ENCODE measurements at regions not wholly inside any gene's neighbourhood (a gene's known extent, or its start where the extent isn't known, plus 50 kb on each side); places are given as distances from the start of the nearest gene placed in this dataset.

DNA sequence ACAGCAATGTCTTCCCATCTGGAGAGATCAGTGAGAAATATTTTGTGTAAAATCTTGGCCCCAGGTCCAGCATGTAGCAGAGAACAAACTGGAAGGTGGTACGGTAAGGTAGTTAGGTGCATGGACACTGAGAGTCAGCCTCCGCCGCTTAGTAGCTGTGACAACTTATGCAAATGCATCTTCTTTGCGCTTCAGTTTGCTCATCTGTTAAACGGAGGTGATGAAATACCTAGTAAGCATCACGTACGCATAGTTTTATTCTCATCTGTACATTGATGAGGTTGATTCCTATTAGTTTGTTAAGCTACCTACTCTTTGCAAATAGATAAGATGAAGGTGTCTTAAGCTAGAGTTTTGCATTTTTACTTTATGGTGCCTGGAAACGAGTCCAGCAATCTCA lies 80.0 kb upstream of the MSX1 start:
- no peaks in the 10 kb centered on the region for H3K36me3 ChIP-seq
- H3K4me1 ChIP-seq: peaks cover 12% of the 10 kb centered on the region
- H3K27me3 ChIP-seq: no peaks in the 10 kb centered on the region
- no peak for DNase-seq (ENCODE audit: extremely low spot score in 2 of 2)
- H3K4me3 ChIP-seq: no peak overlapping the region
- TF ChIP-seq, protein P1, sequence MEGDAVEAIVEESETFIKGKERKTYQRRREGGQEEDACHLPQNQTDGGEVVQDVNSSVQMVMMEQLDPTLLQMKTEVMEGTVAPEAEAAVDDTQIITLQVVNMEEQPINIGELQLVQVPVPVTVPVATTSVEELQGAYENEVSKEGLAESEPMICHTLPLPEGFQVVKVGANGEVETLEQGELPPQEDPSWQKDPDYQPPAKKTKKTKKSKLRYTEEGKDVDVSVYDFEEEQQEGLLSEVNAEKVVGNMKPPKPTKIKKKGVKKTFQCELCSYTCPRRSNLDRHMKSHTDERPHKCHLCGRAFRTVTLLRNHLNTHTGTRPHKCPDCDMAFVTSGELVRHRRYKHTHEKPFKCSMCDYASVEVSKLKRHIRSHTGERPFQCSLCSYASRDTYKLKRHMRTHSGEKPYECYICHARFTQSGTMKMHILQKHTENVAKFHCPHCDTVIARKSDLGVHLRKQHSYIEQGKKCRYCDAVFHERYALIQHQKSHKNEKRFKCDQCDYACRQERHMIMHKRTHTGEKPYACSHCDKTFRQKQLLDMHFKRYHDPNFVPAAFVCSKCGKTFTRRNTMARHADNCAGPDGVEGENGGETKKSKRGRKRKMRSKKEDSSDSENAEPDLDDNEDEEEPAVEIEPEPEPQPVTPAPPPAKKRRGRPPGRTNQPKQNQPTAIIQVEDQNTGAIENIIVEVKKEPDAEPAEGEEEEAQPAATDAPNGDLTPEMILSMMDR (IDR thresholded peaks at IDR 0.05): no peak
- TF ChIP-seq POLR2A (IDR thresholded peaks at IDR 0.05): no peak
- TF ChIP-seq POLR2AphosphoS5 (IDR thresholded peaks at IDR 0.05; ENCODE audit: insufficient read depth in 1 of 2, low read depth in 1 of 2): no peak
- no peak overlapping the region for H3K27ac ChIP-seq
- no peaks in the 10 kb centered on the region for H3K9me3 ChIP-seq
- intact Hi-C loops (cut with DNase I): no loop called here

DNA sequence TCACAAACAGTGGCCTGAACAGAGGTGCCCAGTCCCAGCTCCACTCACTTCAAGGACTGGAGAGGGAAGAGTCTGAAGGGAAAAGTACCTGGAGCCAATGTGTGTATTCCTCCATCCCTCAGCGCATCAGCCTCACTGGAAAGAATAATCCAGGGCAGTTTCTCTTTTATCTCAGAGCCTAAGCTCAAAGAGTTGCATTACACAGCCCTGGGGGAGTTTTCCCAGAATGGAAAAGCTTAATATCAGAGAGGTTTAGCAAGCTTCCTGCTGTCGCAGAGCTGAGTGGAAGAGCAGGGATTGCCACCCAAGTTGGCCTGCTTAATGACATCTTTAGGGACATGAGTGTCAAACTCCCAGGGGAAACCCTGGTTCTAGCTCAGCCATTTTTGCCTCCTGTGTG lies 80.4 kb upstream of the MSX1 start:
- intact Hi-C loops (cut with DNase I): no loop called here
- H3K27me3 ChIP-seq: no peaks in the 10 kb centered on the region
- no peaks in the 10 kb centered on the region for H3K9me3 ChIP-seq
- no peak overlapping the region for H3K4me3 ChIP-seq
- no peak for TF ChIP-seq POLR2AphosphoS5 (IDR thresholded peaks at IDR 0.05; ENCODE audit: insufficient read depth in 1 of 2, low read depth in 1 of 2)
- TF ChIP-seq POLR2A (IDR thresholded peaks at IDR 0.05): no peak
- TF ChIP-seq, protein P1 (IDR thresholded peaks at IDR 0.05): no peak
- no peaks in the 10 kb centered on the region for H3K36me3 ChIP-seq
- H3K27ac ChIP-seq: no peak overlapping the region
- DNase-seq (ENCODE audit: extremely low spot score in 2 of 2): no peak
- H3K4me1 ChIP-seq: peaks cover 12% of the 10 kb centered on the region

- Histone ChIP-seq H3K4me3 (no peak overlapping the region), H3K27ac (no peak overlapping the region), H3K9me3 (no peaks in the 10 kb centered on the region), H3K4me1 (peaks cover 12% of the 10 kb centered on the region), H3K27me3 (no peaks in the 10 kb centered on the region), H3K36me3 (no peaks in the 10 kb centered on the region)
- TF ChIP-seq POLR2A (IDR thresholded peaks at IDR 0.05): no peak
- TF ChIP-seq POLR2AphosphoS5 (IDR thresholded peaks at IDR 0.05; ENCODE audit: insufficient read depth in 1 of 2, low read depth in 1 of 2): no peak
- TF ChIP-seq, protein P1 (IDR thresholded peaks at IDR 0.05): no peak
- no peak for DNase-seq (ENCODE audit: extremely low spot score in 2 of 2)
- intact Hi-C loops (cut with DNase I): no loop called here
These were observed 80.9 kb upstream of the MSX1 start for GRCh38 chr4:4778554-4778953.

DNA sequence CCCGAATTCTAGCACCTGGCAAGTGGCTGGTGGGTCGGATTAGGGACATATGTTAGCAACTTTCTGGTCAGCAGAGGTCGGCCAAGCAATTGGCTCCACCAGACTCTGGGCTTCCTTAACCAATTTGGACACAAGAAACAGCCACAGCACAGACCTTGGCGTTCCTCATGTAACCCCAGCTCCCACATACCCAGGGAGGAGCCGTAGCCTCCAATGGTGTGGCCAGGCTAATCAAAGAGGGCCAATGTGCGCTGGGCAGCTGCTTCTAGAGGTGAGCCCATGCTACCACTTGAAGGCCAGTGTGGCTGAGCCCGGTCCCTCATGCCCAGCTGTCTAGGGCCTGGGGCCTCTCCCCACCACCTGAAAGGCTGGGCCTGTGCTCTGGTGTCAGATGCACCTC lies 82.5 kb upstream of the MSX1 start:
- Histone ChIP-seq H3K4me3 (no peak overlapping the region), H3K27ac (no peak overlapping the region), H3K4me1 (peaks cover 11% of the 10 kb centered on the region), H3K9me3 (no peaks in the 10 kb centered on the region), H3K36me3 (no peaks in the 10 kb centered on the region), H3K27me3 (no peaks in the 10 kb centered on the region)
- TF ChIP-seq POLR2AphosphoS5 (IDR thresholded peaks at IDR 0.05; ENCODE audit: insufficient read depth in 1 of 2, low read depth in 1 of 2) (no peak), POLR2A (IDR thresholded peaks at IDR 0.05) (no peak)
- TF ChIP-seq, protein P1 (IDR thresholded peaks at IDR 0.05): no peak
- intact Hi-C loops (cut with DNase I): no loop called here
- DNase-seq (ENCODE audit: extremely low spot score in 2 of 2): no peak

- Histone ChIP-seq H3K4me3 (no peak overlapping the region), H3K27ac (no peak overlapping the region), H3K9me3 (no peaks in the 10 kb centered on the region), H3K27me3 (no peaks in the 10 kb centered on the region), H3K36me3 (no peaks in the 10 kb centered on the region), H3K4me1 (peaks cover 5% of the 10 kb centered on the region)
- intact Hi-C loops (cut with DNase I): no loop called here
- TF ChIP-seq POLR2AphosphoS5 (IDR thresholded peaks at IDR 0.05; ENCODE audit: insufficient read depth in 1 of 2, low read depth in 1 of 2) (no peak), POLR2A (IDR thresholded peaks at IDR 0.05) (no peak)
- TF ChIP-seq, protein P1 (IDR thresholded peaks at IDR 0.05): no peak
- no peak for DNase-seq (ENCODE audit: extremely low spot score in 2 of 2)
These were observed 83.1 kb upstream of the MSX1 start for GRCh38 chr4:4776335-4776734.

All from vagina (tissue), 2 donors.